ENCODE measurements at regions not wholly inside any gene's neighbourhood (a gene's known extent, or its start where the extent isn't known, plus 50 kb on each side); places are given as distances from the start of the nearest gene placed in this dataset.

- Histone ChIP-seq H3K27ac (ENCODE audit: low read depth, low read length) (peak overlapping the region; percentile 9), H3K4me2 (ENCODE audit: low read length) (no peak overlapping the region), H2AK5ac (ENCODE audit: low read length) (no peak overlapping the region)
Measured at GRCh38 chr6:150719831-150720230, 120.1 kb downstream of the PLEKHG1 start.

GRCh38 chr6:150720774-150721233 is 121.1 kb downstream of the PLEKHG1 start:
- no CpG with 5 or more reads among the region's 5 CpGs for WGBS (ENCODE audit: extremely low coverage, insufficient coverage, insufficient read length)
- peaks cover 21% of the 10 kb centered on the region for H3K79me1 ChIP-seq (ENCODE audit: low read length)
- no peaks in the 10 kb centered on the region for H3K36me3 ChIP-seq (ENCODE audit: control insufficient read depth in 1 of 2, insufficient read depth in 2 of 2, low read length in 2 of 2)

More at GRCh38 chr6:150719831-150720230, 120.1 kb downstream of the PLEKHG1 start:
- Histone ChIP-seq H3K9ac (ENCODE audit: low read length) (no peak overlapping the region), H3K9me3 (ENCODE audit: insufficient read depth, low read depth, low read length) (no peaks in the 10 kb centered on the region), H2BK12ac (ENCODE audit: low read length) (peak overlapping the region; percentile 83), H4K12ac (ENCODE audit: low read depth, low read length) (no peak overlapping the region), H2BK120ac (ENCODE audit: insufficient read depth, low read length, poor library complexity) (peak overlapping the region; percentile 60), H3K18ac (ENCODE audit: low read length) (no peak overlapping the region), H3K79me2 (ENCODE audit: control insufficient read depth, insufficient read depth, low read length, poor library complexity) (no peaks in the 10 kb centered on the region), H3K4me1 (ENCODE audit: control insufficient read depth in 1 of 2, insufficient read depth in 2 of 2, low read length in 2 of 2) (peaks cover 18 to 30% of the 10 kb centered on the region in 2 experiments), H2BK5ac (ENCODE audit: low read depth, low read length, poor library complexity) (peak overlapping the region; percentile 61), H3K27me3 (ENCODE audit: insufficient read depth, low read length) (no peaks in the 10 kb centered on the region), H4K8ac (ENCODE audit: low read depth, low read length) (no peak overlapping the region), H3K79me1 (ENCODE audit: low read length) (peaks cover 21% of the 10 kb centered on the region), H3K4ac (ENCODE audit: low read depth, low read length) (no peak overlapping the region), H3K4me3 (ENCODE audit: low read depth, low read length) (no peak overlapping the region), H2AFZ (ENCODE audit: insufficient read depth, low read length, poor library complexity) (peak overlapping the region; percentile 4), H3K14ac (ENCODE audit: low read length) (no peak overlapping the region), H4K91ac (ENCODE audit: low read depth, low read length) (peak overlapping the region; percentile 21), H3K36me3 (ENCODE audit: control insufficient read depth in 1 of 2, insufficient read depth in 2 of 2, low read length in 2 of 2) (no peaks in the 10 kb centered on the region), H3K23ac (ENCODE audit: low read length) (no peak overlapping the region)
- no peak for DNase-seq
- no CpG with 5 or more reads among the region's 1 CpG for WGBS (ENCODE audit: extremely low coverage, insufficient coverage, insufficient read length)

GRCh38 chr6:150721418-150722266 is 122.0 kb downstream of the PLEKHG1 start:
- Histone ChIP-seq H4K8ac (ENCODE audit: low read depth, low read length) (no peak overlapping the region), H3K27ac (ENCODE audit: low read depth, low read length) (peak overlapping the region; percentile 79), H3K23ac (ENCODE audit: low read length) (no peak overlapping the region), H2BK5ac (ENCODE audit: low read depth, low read length, poor library complexity) (peak overlapping the region; percentile 50), H4K12ac (ENCODE audit: low read depth, low read length) (no peak overlapping the region), H4K91ac (ENCODE audit: low read depth, low read length) (peak overlapping the region; percentile 35), H3K4me1 (ENCODE audit: control insufficient read depth in 1 of 2, insufficient read depth in 2 of 2, low read length in 2 of 2) (peaks cover 16 to 27% of the 10 kb centered on the region in 2 experiments), H3K4ac (ENCODE audit: low read depth, low read length) (no peak overlapping the region), H3K4me2 (ENCODE audit: low read length) (peak overlapping the region; percentile 50), H2BK12ac (ENCODE audit: low read length) (no peak overlapping the region), H2AK5ac (ENCODE audit: low read length) (no peak overlapping the region), H2AFZ (ENCODE audit: insufficient read depth, low read length, poor library complexity) (no peak overlapping the region), H3K9me3 (ENCODE audit: insufficient read depth, low read depth, low read length) (no peaks in the 10 kb centered on the region), H3K18ac (ENCODE audit: low read length) (no peak overlapping the region), H3K27me3 (ENCODE audit: insufficient read depth, low read length) (no peaks in the 10 kb centered on the region), H3K79me2 (ENCODE audit: control insufficient read depth, insufficient read depth, low read length, poor library complexity) (no peaks in the 10 kb centered on the region), H3K36me3 (ENCODE audit: control insufficient read depth in 1 of 2, insufficient read depth in 2 of 2, low read length in 2 of 2) (no peaks in the 10 kb centered on the region), H3K9ac (ENCODE audit: low read length) (no peak overlapping the region), H3K4me3 (ENCODE audit: low read depth, low read length) (no peak overlapping the region), H3K79me1 (ENCODE audit: low read length) (peaks cover 17% of the 10 kb centered on the region), H2BK120ac (ENCODE audit: insufficient read depth, low read length, poor library complexity) (peak overlapping the region; percentile 3), H3K14ac (ENCODE audit: low read length) (peak overlapping the region; percentile 17)
- DNase-seq = no peak
- no CpG with 5 or more reads among the region's 11 CpGs for WGBS (ENCODE audit: extremely low coverage, insufficient coverage, insufficient read length)

More at GRCh38 chr6:150720774-150721233, 121.1 kb downstream of the PLEKHG1 start:
- peaks cover 18 to 30% of the 10 kb centered on the region in 2 experiments for H3K4me1 ChIP-seq (ENCODE audit: control insufficient read depth in 1 of 2, insufficient read depth in 2 of 2, low read length in 2 of 2)
- no peaks in the 10 kb centered on the region for H3K9me3 ChIP-seq (ENCODE audit: insufficient read depth, low read depth, low read length)
- no peak overlapping the region for H2BK12ac ChIP-seq (ENCODE audit: low read length)
- no peak overlapping the region for H3K4me3 ChIP-seq (ENCODE audit: low read depth, low read length)
- peak overlapping the region; percentile 12 for H2BK5ac ChIP-seq (ENCODE audit: low read depth, low read length, poor library complexity)
- H4K12ac ChIP-seq (ENCODE audit: low read depth, low read length) = no peak overlapping the region
- H3K9ac ChIP-seq (ENCODE audit: low read length) = no peak overlapping the region
- no peaks in the 10 kb centered on the region for H3K79me2 ChIP-seq (ENCODE audit: control insufficient read depth, insufficient read depth, low read length, poor library complexity)
- H3K4me2 ChIP-seq (ENCODE audit: low read length) = peak overlapping the region; percentile 50
- no peaks in the 10 kb centered on the region for H3K27me3 ChIP-seq (ENCODE audit: insufficient read depth, low read length)
- peak overlapping the region; percentile 10 for H4K91ac ChIP-seq (ENCODE audit: low read depth, low read length)
- H2AK5ac ChIP-seq (ENCODE audit: low read length) = no peak overlapping the region
- H3K4ac ChIP-seq (ENCODE audit: low read depth, low read length) = no peak overlapping the region
- no peak overlapping the region for H3K23ac ChIP-seq (ENCODE audit: low read length)
- no peak overlapping the region for H4K8ac ChIP-seq (ENCODE audit: low read depth, low read length)
- H2AFZ ChIP-seq (ENCODE audit: insufficient read depth, low read length, poor library complexity) = no peak overlapping the region
- H3K14ac ChIP-seq (ENCODE audit: low read length) = peak overlapping the region; percentile 3
- no peak overlapping the region for H3K18ac ChIP-seq (ENCODE audit: low read length)
- peak; percentile 62 to 91 for DNase-seq
- peak overlapping the region; percentile 69 for H2BK120ac ChIP-seq (ENCODE audit: insufficient read depth, low read length, poor library complexity)
- peak overlapping the region; percentile 87 for H3K27ac ChIP-seq (ENCODE audit: low read depth, low read length)

- H4K91ac ChIP-seq (ENCODE audit: low read depth, low read length) = peak overlapping the region; percentile 22
- peaks cover 11% of the 10 kb centered on the region for H3K79me1 ChIP-seq (ENCODE audit: low read length)
Measured at GRCh38 chr6:150722614-150723344, 123.1 kb downstream of the PLEKHG1 start.

More at GRCh38 chr6:150722614-150723344, 123.1 kb downstream of the PLEKHG1 start:
- H3K9me3 ChIP-seq (ENCODE audit: insufficient read depth, low read depth, low read length) = no peaks in the 10 kb centered on the region
- H3K14ac ChIP-seq (ENCODE audit: low read length) = no peak overlapping the region
- H2BK5ac ChIP-seq (ENCODE audit: low read depth, low read length, poor library complexity) = peak overlapping the region; percentile 34
- no CpG with 5 or more reads among the region's 9 CpGs for WGBS (ENCODE audit: extremely low coverage, insufficient coverage, insufficient read length)
- H3K4me1 ChIP-seq (ENCODE audit: control insufficient read depth in 1 of 2, insufficient read depth in 2 of 2, low read length in 2 of 2) = peaks cover 10 to 21% of the 10 kb centered on the region in 2 experiments
- H3K18ac ChIP-seq (ENCODE audit: low read length) = peak overlapping the region; percentile 77
- peak overlapping the region; percentile 88 for H2AK5ac ChIP-seq (ENCODE audit: low read length)
- H4K12ac ChIP-seq (ENCODE audit: low read depth, low read length) = no peak overlapping the region
- peak overlapping the region; percentile 53 for H2BK120ac ChIP-seq (ENCODE audit: insufficient read depth, low read length, poor library complexity)
- no peak for DNase-seq
- no peak overlapping the region for H3K9ac ChIP-seq (ENCODE audit: low read length)
- no peak overlapping the region for H3K23ac ChIP-seq (ENCODE audit: low read length)
- H3K4me3 ChIP-seq (ENCODE audit: low read depth, low read length) = no peak overlapping the region
- no peak overlapping the region for H3K4me2 ChIP-seq (ENCODE audit: low read length)
- H2BK12ac ChIP-seq (ENCODE audit: low read length) = peak overlapping the region; percentile 81
- H3K27ac ChIP-seq (ENCODE audit: low read depth, low read length) = no peak overlapping the region
- no peaks in the 10 kb centered on the region for H3K27me3 ChIP-seq (ENCODE audit: insufficient read depth, low read length)
- no peaks in the 10 kb centered on the region for H3K36me3 ChIP-seq (ENCODE audit: control insufficient read depth in 1 of 2, insufficient read depth in 2 of 2, low read length in 2 of 2)
- H2AFZ ChIP-seq (ENCODE audit: insufficient read depth, low read length, poor library complexity) = no peak overlapping the region
- H4K8ac ChIP-seq (ENCODE audit: low read depth, low read length) = peak overlapping the region; percentile 69
- H3K4ac ChIP-seq (ENCODE audit: low read depth, low read length) = no peak overlapping the region
- H3K79me2 ChIP-seq (ENCODE audit: control insufficient read depth, insufficient read depth, low read length, poor library complexity) = no peaks in the 10 kb centered on the region
